Activated CD4-positive, alpha-beta memory T cell treated with anti-CD3 and anti-CD28 coated beads for 36 hours (primary cell): ENCODE measurements at regions not wholly inside any gene's neighbourhood (a gene's known extent, or its start where the extent isn't known, plus 50 kb on each side); places are given as distances from the start of the nearest gene placed in this dataset.

Experiments
- CTCF ChIA-PET: fragments of 350-600 bp; sonication (Branson Sonifier 250); formaldehyde crosslinking; loops from one replicate; lab custom pipeline; 2021; ENCODE audit warnings: antibody characterized with exemption, inconsistent platforms; lab: Charles Lee
- POLR2A ChIA-PET: fragments of 350-600 bp; sonication (Branson Sonifier 250); formaldehyde crosslinking; loops from one replicate; lab custom pipeline; 2021; ENCODE audit warnings: antibody characterized with exemption; lab: Charles Lee
- DNase-seq: peaks from one replicate; pipeline ENCODE4 v3.0.0-alpha.2; 2020
- H3K27ac Mint-ChIP-seq: one replicate; pipeline ENCODE4 v1.8.0; 2021; ENCODE audit warnings: mixed read lengths
- H3K27me3 Mint-ChIP-seq: one replicate; pipeline ENCODE4 v1.8.0; 2021; ENCODE audit warnings: mixed read lengths
- H3K36me3 Mint-ChIP-seq: one replicate; pipeline ENCODE4 v1.8.0; 2021; ENCODE audit warnings: mixed read lengths
- H3K4me1 Mint-ChIP-seq: one replicate; pipeline ENCODE4 v1.8.0; 2021; ENCODE audit warnings: low read depth, mixed read lengths
- H3K4me3 Mint-ChIP-seq: one replicate; pipeline ENCODE4 v1.8.0; 2021; ENCODE audit warnings: mild to moderate bottlenecking, mixed read lengths
- H3K9me3 Mint-ChIP-seq: one replicate; pipeline ENCODE4 v1.8.0; 2021; ENCODE audit warnings: mixed read lengths
- intact Hi-C: fragments of 100-400 bp; cut with micrococcal nuclease; formaldehyde crosslinking; loops from one replicate; pipeline ENCODE4 v1.15.1; 2023

GRCh38 chr2:60629801-60630385 lies 76.4 kb upstream of the BCL11A start:
- DNase-seq: no peak
- H3K4me1 Mint-ChIP-seq: no peaks in the 10 kb centered on the region
- H3K27ac Mint-ChIP-seq: no peak overlapping the region
- intact Hi-C loops: no loop called here
- CTCF ChIA-PET: no interaction called here
- no peak overlapping the region for H3K4me3 Mint-ChIP-seq
- H3K36me3 Mint-ChIP-seq: no peaks in the 10 kb centered on the region
- H3K9me3 Mint-ChIP-seq: no peaks in the 10 kb centered on the region
- peaks cover 11% of the 10 kb centered on the region for H3K27me3 Mint-ChIP-seq
- POLR2A ChIA-PET: no interaction called here

DNA sequence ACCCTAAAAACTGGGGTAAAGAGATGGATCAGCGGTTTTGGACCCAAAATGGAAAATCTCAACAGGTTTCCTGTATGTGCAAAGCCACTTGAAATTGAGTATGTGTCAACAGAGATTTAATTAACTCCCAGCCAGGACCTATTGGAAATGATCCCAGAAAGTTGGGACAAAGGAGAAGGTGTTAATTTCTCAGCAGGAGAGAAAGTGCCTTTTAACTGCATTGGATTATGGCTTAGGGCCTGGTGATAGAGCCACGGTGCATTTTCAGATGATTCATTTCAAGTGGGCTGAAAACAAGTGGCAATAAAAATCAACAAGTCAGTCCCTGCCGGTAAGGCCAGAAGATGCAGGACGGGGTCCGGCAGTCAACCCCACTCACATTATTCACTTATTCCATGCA lies 80.2 kb upstream of the BCL11A start:
- CTCF ChIA-PET: no interaction called here
- H3K4me3 Mint-ChIP-seq: no peak overlapping the region

GRCh38 chr2:60634438-60634837 lies 81.0 kb upstream of the BCL11A start:
- Mint-ChIP-seq H3K27me3 (no peaks in the 10 kb centered on the region), H3K36me3 (no peaks in the 10 kb centered on the region), H3K4me3 (no peak overlapping the region), H3K4me1 (no peaks in the 10 kb centered on the region), H3K9me3 (no peaks in the 10 kb centered on the region), H3K27ac (no peak overlapping the region)
- no peak for DNase-seq
- intact Hi-C loops: no loop called here
- ChIA-PET CTCF (no interaction called here), POLR2A (no interaction called here)

More for the DNA sequence above, 80.2 kb upstream of the BCL11A start:
- H3K27me3 Mint-ChIP-seq: no peaks in the 10 kb centered on the region
- no peaks in the 10 kb centered on the region for H3K4me1 Mint-ChIP-seq
- no peak for DNase-seq
- H3K27ac Mint-ChIP-seq: no peak overlapping the region
- no peaks in the 10 kb centered on the region for H3K9me3 Mint-ChIP-seq
- intact Hi-C loops: no loop called here
- H3K36me3 Mint-ChIP-seq: no peaks in the 10 kb centered on the region
- POLR2A ChIA-PET: no interaction called here

DNA sequence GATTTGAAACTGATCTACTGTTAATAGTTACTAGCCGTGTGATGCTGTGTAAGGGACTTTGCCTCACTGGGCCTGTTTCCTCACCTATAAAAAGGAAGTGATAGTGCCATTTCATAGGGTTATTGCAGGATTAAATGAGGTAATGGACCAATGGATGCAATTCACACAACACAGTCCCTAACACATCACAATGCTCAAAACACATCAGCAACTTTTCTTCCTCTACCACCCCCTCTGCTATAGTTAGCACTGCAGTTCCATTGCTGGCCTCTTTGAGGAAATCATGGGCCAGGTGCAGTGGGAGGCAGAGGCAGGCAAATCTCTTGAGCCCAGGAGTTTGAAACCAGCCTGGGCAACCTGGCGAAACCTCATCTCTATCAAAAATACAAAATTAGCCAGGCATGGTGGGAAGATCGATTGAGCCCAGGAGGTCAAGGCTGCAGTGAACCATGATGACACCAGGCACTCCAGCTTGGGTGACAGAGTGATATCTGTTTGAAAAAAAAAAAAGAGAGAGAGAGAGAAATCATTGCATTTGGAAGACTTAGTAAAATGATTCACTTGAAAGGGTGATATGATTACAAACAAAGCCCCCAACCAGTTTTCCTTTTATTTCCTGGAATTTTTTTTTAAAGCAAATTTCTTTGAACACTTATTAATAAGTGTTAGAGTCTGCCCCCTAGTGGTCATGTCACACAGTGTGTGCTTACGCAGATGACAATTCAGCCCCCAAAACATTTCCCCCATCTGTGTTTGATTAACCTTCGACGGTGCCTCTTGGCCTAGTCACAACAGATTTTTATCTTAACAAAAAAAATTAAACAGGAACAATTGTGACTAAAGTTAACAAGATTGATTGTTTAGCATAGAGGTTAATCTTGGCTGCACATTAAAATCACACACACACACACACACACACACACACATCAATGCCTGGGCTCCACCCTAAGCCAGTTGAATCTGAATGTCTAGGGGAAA lies 88.6 kb upstream of the BCL11A start:
- no peak overlapping the region for H3K4me3 Mint-ChIP-seq
- intact Hi-C loops: no loop called here
- no peaks in the 10 kb centered on the region for H3K9me3 Mint-ChIP-seq
- H3K27me3 Mint-ChIP-seq: no peaks in the 10 kb centered on the region
- no peaks in the 10 kb centered on the region for H3K36me3 Mint-ChIP-seq
- H3K4me1 Mint-ChIP-seq: no peaks in the 10 kb centered on the region
- CTCF ChIA-PET: interaction anchor here (0.7 to 2.1 kb wide), 6 partner anchors 11 to 148 kb away, joined by 3 to 15 read pairs (median 4); no protein-coding TSS in a partner anchor
- POLR2A ChIA-PET: no interaction called here
- no peak overlapping the region for H3K27ac Mint-ChIP-seq
- DNase-seq: peak; percentile 17

DNA sequence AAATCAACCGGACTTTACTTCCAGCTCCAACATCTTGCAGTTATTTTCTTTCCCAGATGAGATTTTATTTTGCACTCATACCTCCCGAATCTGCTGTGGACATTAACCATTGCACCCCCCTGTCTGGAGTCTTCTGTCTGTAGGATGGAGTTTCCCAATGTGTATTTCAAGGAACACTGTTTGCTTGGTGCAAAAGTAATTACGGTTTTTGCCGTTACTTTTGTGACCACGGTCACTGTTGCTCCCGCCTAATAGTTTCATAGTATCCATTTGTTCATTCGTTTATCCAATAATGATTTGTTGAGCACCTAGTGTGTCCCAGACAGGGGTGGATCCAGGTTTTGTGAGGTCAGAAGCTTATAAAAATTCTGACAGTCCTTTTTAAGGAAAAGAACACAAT lies 90.3 kb upstream of the BCL11A start:
- no peaks in the 10 kb centered on the region for H3K9me3 Mint-ChIP-seq
- peaks cover 6% of the 10 kb centered on the region for H3K27me3 Mint-ChIP-seq
- H3K36me3 Mint-ChIP-seq: no peaks in the 10 kb centered on the region
- DNase-seq: no peak
- no peak overlapping the region for H3K4me3 Mint-ChIP-seq
- intact Hi-C loops: no loop called here
- no peaks in the 10 kb centered on the region for H3K4me1 Mint-ChIP-seq
- ChIA-PET POLR2A (no interaction called here), CTCF (interaction anchor here (0.7 to 2.1 kb wide), 2 partner anchors 28 to 31 kb away, joined by 3 to 15 read pairs; no protein-coding TSS in a partner anchor)
- no peak overlapping the region for H3K27ac Mint-ChIP-seq

- Mint-ChIP-seq H3K27ac (no peak overlapping the region), H3K27me3 (peaks cover 6% of the 10 kb centered on the region), H3K9me3 (no peaks in the 10 kb centered on the region), H3K4me1 (no peaks in the 10 kb centered on the region), H3K4me3 (no peak overlapping the region), H3K36me3 (no peaks in the 10 kb centered on the region)
- ChIA-PET POLR2A (no interaction called here), CTCF (interaction anchor here (1.1 to 1.2 kb wide), 2 partner anchors 31 to 63 kb away, joined by 3 to 4 read pairs; no protein-coding TSS in a partner anchor)
- intact Hi-C loops: no loop called here
- no peak for DNase-seq
These were observed 91.5 kb upstream of the BCL11A start for GRCh38 chr2:60644951-60645350.

DNA sequence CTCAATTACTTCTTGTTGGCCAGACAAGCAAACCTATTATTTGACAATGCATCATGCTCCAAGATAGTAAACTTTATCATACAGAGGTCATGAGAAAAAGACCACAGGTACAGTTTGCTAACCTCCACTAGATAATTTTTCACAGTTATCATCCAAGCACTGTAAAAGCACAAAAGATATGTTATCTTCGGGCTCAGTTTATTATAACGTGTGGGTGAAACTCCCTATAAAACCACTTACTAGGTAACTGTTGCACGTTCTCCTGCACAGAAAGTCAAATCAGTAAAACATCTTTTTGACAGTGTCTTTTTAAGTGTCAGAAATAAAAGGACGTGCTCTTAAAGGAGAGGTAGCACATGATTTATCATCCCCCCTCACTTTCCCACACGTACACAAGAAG lies 94.7 kb upstream of the BCL11A start:
- ChIA-PET CTCF (interaction anchor here (1.6 kb wide), 1 partner anchor 26 kb away, joined by 4 read pairs; no protein-coding TSS in a partner anchor), POLR2A (no interaction called here)
- no peaks in the 10 kb centered on the region for H3K9me3 Mint-ChIP-seq
- no peaks in the 10 kb centered on the region for H3K4me1 Mint-ChIP-seq
- intact Hi-C loops: no loop called here
- H3K27ac Mint-ChIP-seq: no peak overlapping the region
- DNase-seq: no peak
- H3K4me3 Mint-ChIP-seq: no peak overlapping the region
- H3K36me3 Mint-ChIP-seq: no peaks in the 10 kb centered on the region
- peaks cover 6% of the 10 kb centered on the region for H3K27me3 Mint-ChIP-seq

DNA sequence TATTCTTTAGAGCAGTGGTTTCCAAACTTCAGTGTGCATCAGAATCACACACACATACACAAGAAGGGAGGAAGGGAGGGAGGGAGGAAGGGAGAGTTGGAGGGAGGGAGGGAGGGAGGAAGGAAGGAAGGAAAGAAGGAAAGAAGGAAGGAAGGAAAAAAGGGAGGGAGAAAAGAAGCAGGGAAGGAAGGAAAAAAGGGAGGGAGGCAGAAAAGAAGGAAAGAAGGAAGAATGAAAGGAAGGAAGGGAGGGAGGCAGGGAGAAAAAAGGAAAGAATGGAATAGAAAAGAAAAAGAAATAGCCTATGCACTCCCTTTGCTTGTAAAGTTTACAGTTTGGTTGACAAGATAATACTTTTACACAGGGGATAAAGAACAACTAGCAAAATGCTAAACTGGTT lies 96.3 kb upstream of the BCL11A start:
- no peak overlapping the region for H3K27ac Mint-ChIP-seq
- H3K4me1 Mint-ChIP-seq: no peaks in the 10 kb centered on the region
- intact Hi-C loops: no loop called here
- ChIA-PET CTCF (interaction anchor here (0.6 kb wide), 1 partner anchor 103 kb away, joined by 5 read pairs; no protein-coding TSS in a partner anchor), POLR2A (no interaction called here)
- H3K9me3 Mint-ChIP-seq: no peaks in the 10 kb centered on the region
- peaks cover 8% of the 10 kb centered on the region for H3K27me3 Mint-ChIP-seq
- no peak overlapping the region for H3K4me3 Mint-ChIP-seq
- H3K36me3 Mint-ChIP-seq: no peaks in the 10 kb centered on the region
- DNase-seq: no peak

DNA sequence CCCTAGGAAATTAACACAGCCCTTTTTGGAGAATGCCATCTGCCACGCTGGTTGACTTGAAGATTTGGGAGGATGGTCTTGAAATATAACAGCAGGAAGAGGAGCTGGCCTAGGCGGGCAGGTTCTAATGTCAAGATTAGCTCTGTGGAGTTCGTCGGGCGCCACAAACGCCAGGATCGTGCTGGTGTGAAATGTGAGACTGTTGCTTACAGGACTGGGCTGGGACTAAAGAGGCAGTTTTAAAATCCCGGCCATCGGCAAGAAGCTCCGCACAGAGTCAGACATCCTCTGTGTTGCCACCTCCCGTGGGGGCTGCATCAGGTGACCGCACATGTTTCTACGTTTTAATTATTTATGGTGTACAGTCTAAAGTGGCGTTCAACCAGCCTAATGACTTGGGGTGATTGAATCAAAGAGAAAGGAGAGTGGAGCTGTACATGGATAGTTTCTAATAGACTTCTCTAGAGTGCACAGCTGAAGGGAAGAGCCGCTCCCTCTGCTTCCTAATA lies 99.4 kb upstream of the BCL11A start:
- Mint-ChIP-seq H3K4me1 (no peaks in the 10 kb centered on the region), H3K27ac (no peak overlapping the region), H3K36me3 (no peaks in the 10 kb centered on the region), H3K9me3 (no peaks in the 10 kb centered on the region), H3K4me3 (no peak overlapping the region), H3K27me3 (peaks cover 6% of the 10 kb centered on the region)
- intact Hi-C loops: no loop called here
- ChIA-PET CTCF (interaction anchor here (1.3 kb wide), 1 partner anchor 10 kb away, joined by 6 read pairs; no protein-coding TSS in a partner anchor), POLR2A (no interaction called here)
- DNase-seq: no peak

- intact Hi-C loops: no loop called here
- no peak overlapping the region for H3K27ac Mint-ChIP-seq
- H3K4me3 Mint-ChIP-seq: no peak overlapping the region
- H3K27me3 Mint-ChIP-seq: peaks cover 2% of the 10 kb centered on the region
- ChIA-PET POLR2A (no interaction called here), CTCF (interaction anchor here (2.5 kb wide), 1 partner anchor 18 kb away, joined by 12 read pairs; no protein-coding TSS in a partner anchor)
- no peaks in the 10 kb centered on the region for H3K9me3 Mint-ChIP-seq
- DNase-seq: no peak
- no peaks in the 10 kb centered on the region for H3K36me3 Mint-ChIP-seq
- no peaks in the 10 kb centered on the region for H3K4me1 Mint-ChIP-seq
These were observed 98.4 kb upstream of the PAPOLG start for GRCh38 chr2:60657673-60658072.

- H3K9me3 Mint-ChIP-seq: no peaks in the 10 kb centered on the region
- ChIA-PET POLR2A (no interaction called here), CTCF (interaction anchor here (1.0 to 2.5 kb wide), 2 partner anchors 14 to 16 kb away, joined by 3 to 12 read pairs; no protein-coding TSS in a partner anchor)
- intact Hi-C loops: no loop called here
- no peak overlapping the region for H3K4me3 Mint-ChIP-seq
- H3K4me1 Mint-ChIP-seq: no peaks in the 10 kb centered on the region
- H3K27me3 Mint-ChIP-seq: no peaks in the 10 kb centered on the region
- no peak for DNase-seq
- no peaks in the 10 kb centered on the region for H3K36me3 Mint-ChIP-seq
- no peak overlapping the region for H3K27ac Mint-ChIP-seq
These were observed 97.0 kb upstream of the PAPOLG start for GRCh38 chr2:60659026-60659425.
